Spleen (tissue), 11 donors: ENCODE measurements at regions not wholly inside any gene's neighbourhood (a gene's known extent, or its start where the extent isn't known, plus 50 kb on each side); places are given as distances from the start of the nearest gene placed in this dataset.

Source experiments
- DNase-seq: peaks from one replicate; pipeline ENCODE4 v3.0.0-alpha.2; 2020
- H3K27ac ChIP-seq, 8 donors: fragments of 200-600 bp; sonication (generic) in 7 of 8; 1 replicate in 4 of 8; 2 replicates in 4 of 8; pipeline versions ENCODE4 v1.5.0 to v1.8.0; 2016 to 2021; ENCODE audit warnings: inconsistent platforms in 4 of 8, mild to moderate bottlenecking in 4 of 8, moderate library complexity in 1 of 8
- H3K27me3 ChIP-seq, 7 donors: fragments of 200-600 bp; sonication (generic) in 6 of 7; replicated peaks in 1 of 7; 1 replicate in 4 of 7; 2 replicates in 3 of 7; pipeline versions ENCODE4 v1.5.0 to v1.8.0; 2016 to 2021; ENCODE audit warnings: inconsistent platforms in 3 of 7, mild to moderate bottlenecking in 1 of 7
- H3K36me3 ChIP-seq, 6 donors: fragments of 200-600 bp; sonication (generic) in 5 of 6; 1 replicate in 4 of 6; 2 replicates in 2 of 6; pipeline versions ENCODE4 v1.5.0 to v1.8.0; 2016 to 2021; ENCODE audit warnings: inconsistent platforms in 2 of 6
- H3K4me1 ChIP-seq, 6 donors: fragments of 200-600 bp; sonication (generic) in 5 of 6; 1 replicate in 3 of 6; 2 replicates in 3 of 6; pipeline versions ENCODE4 v1.5.0 to v1.8.0; 2016 to 2021; ENCODE audit warnings: inconsistent platforms in 3 of 6
- H3K4me3 ChIP-seq, 8 donors: fragments of 200-600 bp; sonication (generic) in 7 of 8; 1 replicate in 4 of 8; 2 replicates in 4 of 8; pipeline versions ENCODE4 v1.5.0 to v1.8.0; 2016 to 2021; ENCODE audit warnings: inconsistent platforms in 4 of 8, mild to moderate bottlenecking in 4 of 8, moderate library complexity in 2 of 8
- H3K9me3 ChIP-seq, 8 donors: fragments of 200-600 bp; sonication (generic) in 7 of 8; 1 replicate in 4 of 8; 2 replicates in 4 of 8; pipeline versions ENCODE4 v1.5.0 to v1.8.0; 2016 to 2021; ENCODE audit warnings: inconsistent platforms in 4 of 8
- CTCF ChIP-seq, 11 experiments: fragments of 200-600 bp in 7 of 11; fragments of 450-650 bp in 4 of 11; sonication (generic) in 4 of 11; IDR thresholded peaks in 8 of 11; conservative IDR thresholded peaks in 3 of 11; 1 replicate in 7 of 11; 2 replicates in 4 of 11; pipeline versions ENCODE4 v1.4.0 to v1.8.0; 2016 to 2021; ENCODE audit warnings: antibody characterized with exemption in 11 of 11, inconsistent platforms in 4 of 11, mild to moderate bottlenecking in 1 of 11
- POLR2A ChIP-seq, 3 donors: fragments of 450-650 bp; IDR thresholded peaks; one replicate each; pipeline ENCODE4 v1.5.1; 2017; ENCODE audit warnings: antibody characterized with exemption in 3 of 3, mild to moderate bottlenecking in 1 of 3
- POLR2AphosphoS5 ChIP-seq, 3 donors: sonication (generic); formaldehyde crosslinking; IDR thresholded peaks; one replicate each; pipeline ENCODE4 v1.5.1; 2017; ENCODE audit warnings: antibody characterized with exemption in 3 of 3
- WGBS, 5 donors: extraction: QIAGEN DNeasy Blood & Tissue Kit in 3 of 5; methylation state at CpG; one replicate each; pipeline versions ENCODE4 v1.1.5 to v1.1.7; 2013 to 2018; 5-methylcytosine and 5-hydroxymethylcytosine counted together
- intact Hi-C: fragments of 100-400 bp; cut with DNase I; formaldehyde crosslinking; loops from one replicate; pipeline ENCODE4 v1.15.0; 2023; ENCODE audit warnings: low total_unique reads
- donor health status: healthy with polysubstance abuse.
- donor health status: DM: no; HTN: no; CAD: no; lungs with moderate emphysema.
- donor health status: DM: no; HTN: no; CAD: no.
- donor health status: Bipolar disorder and iron deficiency.
- donor health status: healthy.
- donor health status: DM: no; HTN: no; CAD: no.
- donor health status: DM: yes; HTN: yes; CAD: no.

GRCh38 chr18:10402871-10403559 is 51.4 kb upstream of the APCDD1 start:
- 75 to 88% (median 80%) methylated on average over 8 of the region's 8 CpGs for WGBS, 5 donors
- Histone ChIP-seq H3K27ac (no peak overlapping the region), H3K27me3 (peaks cover 0 to 7% (median 0%) of the 10 kb centered on the region in 7 donors), H3K4me1 (peaks cover 0 to 18% (median 8%) of the 10 kb centered on the region in 6 donors), H3K9me3 (no peaks in the 10 kb centered on the region), H3K36me3 (no peaks in the 10 kb centered on the region), H3K4me3 (no peak overlapping the region)
- intact Hi-C loops = no loop called here
- DNase-seq = no peak
- TF ChIP-seq POLR2AphosphoS5 (IDR thresholded peaks at IDR 0.05) = no peak
- TF ChIP-seq CTCF (IDR thresholded peaks at IDR 0.05 in 8 of 11, conservative IDR thresholded peaks at IDR 0.05 in 3 of 11) = no peak
- no peak for TF ChIP-seq POLR2A (IDR thresholded peaks at IDR 0.05)

GRCh38 chr18:10403708-10404107 is 50.7 kb upstream of the APCDD1 start:
- WGBS, 5 donors = 80 to 96% (median 91%) methylated on average over 11 of the region's 11 CpGs
- H3K36me3 ChIP-seq = no peaks in the 10 kb centered on the region
- no peak overlapping the region for H3K4me3 ChIP-seq
- intact Hi-C loops = no loop called here
- no peak overlapping the region for H3K27ac ChIP-seq
- peaks cover 0 to 18% (median 8%) of the 10 kb centered on the region in 6 donors for H3K4me1 ChIP-seq
- no peak for DNase-seq
- peaks cover 0 to 7% (median 0%) of the 10 kb centered on the region in 7 donors for H3K27me3 ChIP-seq
- no peak for TF ChIP-seq POLR2A (IDR thresholded peaks at IDR 0.05)
- TF ChIP-seq POLR2AphosphoS5 (IDR thresholded peaks at IDR 0.05) = no peak
- TF ChIP-seq CTCF (IDR thresholded peaks at IDR 0.05 in 8 of 11, conservative IDR thresholded peaks at IDR 0.05 in 3 of 11) = no peak
- H3K9me3 ChIP-seq = no peaks in the 10 kb centered on the region

GRCh38 chr18:10404168-10404567 is 50.3 kb upstream of the APCDD1 start:
- Histone ChIP-seq H3K9me3 (no peaks in the 10 kb centered on the region), H3K4me1 (peaks cover 0 to 18% (median 8%) of the 10 kb centered on the region in 6 donors), H3K27me3 (peaks cover 0 to 7% (median 0%) of the 10 kb centered on the region in 7 donors), H3K27ac (no peak overlapping the region), H3K4me3 (no peak overlapping the region), H3K36me3 (no peaks in the 10 kb centered on the region)
- intact Hi-C loops = no loop called here
- no peak for DNase-seq
- TF ChIP-seq CTCF (IDR thresholded peaks at IDR 0.05 in 8 of 11, conservative IDR thresholded peaks at IDR 0.05 in 3 of 11) (no peak), POLR2A (IDR thresholded peaks at IDR 0.05) (no peak), POLR2AphosphoS5 (IDR thresholded peaks at IDR 0.05) (no peak)
- 83 to 95% (median 93%) methylated on average over 9 of the region's 9 CpGs for WGBS, 5 donors
